DOHH2 (cell line): ENCODE measurements at regions not wholly inside any gene's neighbourhood (a gene's known extent, or its start where the extent isn't known, plus 50 kb on each side); places are given as distances from the start of the nearest gene placed in this dataset.

ENCODE experiments used
- CTCF ChIP-seq: fragments of 200-600 bp; sonication (generic); IDR thresholded peaks from one replicate; pipeline ENCODE4 v1.5.1; 2014; ENCODE audit warnings: antibody characterized with exemption, mild to moderate bottlenecking, low read depth, low read length; ENCODE audit not compliant: poor library complexity, severe bottlenecking
- EZH2phosphoT487 ChIP-seq: fragments of 200-600 bp; sonication (generic); IDR thresholded peaks from 2 replicates; pipeline ENCODE4 v1.6.1; 2017; ENCODE audit warnings: borderline replicate concordance, mild to moderate bottlenecking, antibody characterized with exemption, low read length, moderate library complexity, mixed read lengths

GRCh38 chr6:76866091-76866915, 597.0 kb downstream of the HTR1B start:
- TF ChIP-seq CTCF: no peak
- TF ChIP-seq EZH2phosphoT487: no peak
